ENCODE measurements at regions not wholly inside any gene's neighbourhood (a gene's known extent, or its start where the extent isn't known, plus 50 kb on each side); places are given as distances from the start of the nearest gene placed in this dataset.

- intact Hi-C loops (cut with micrococcal nuclease) = no loop called here
- Mint-ChIP-seq H3K4me3 (no peak overlapping the region), H3K36me3 (ENCODE audit: low read depth) (no peaks in the 10 kb centered on the region), H3K9me3 (no peaks in the 10 kb centered on the region), H3K4me1 (ENCODE audit: low read depth) (peaks cover 7% of the 10 kb centered on the region), H3K27ac (no peak overlapping the region), H3K27me3 (peaks cover 1% of the 10 kb centered on the region)
Measured at GRCh38 chr3:117400303-117400702, 690.7 kb downstream of the TUSC7 start.

GRCh38 chr3:117404141-117404540, 694.6 kb downstream of the TUSC7 start:
- Mint-ChIP-seq H3K4me1 (ENCODE audit: low read depth) (peaks cover 7% of the 10 kb centered on the region), H3K36me3 (ENCODE audit: low read depth) (no peaks in the 10 kb centered on the region), H3K27me3 (no peaks in the 10 kb centered on the region), H3K9me3 (peaks cover 4% of the 10 kb centered on the region), H3K27ac (no peak overlapping the region), H3K4me3 (no peak overlapping the region)
- intact Hi-C loops (cut with micrococcal nuclease) = no loop called here

GRCh38 chr3:117404730-117405129, 695.2 kb downstream of the TUSC7 start:
- H3K4me1 Mint-ChIP-seq (ENCODE audit: low read depth) = peaks cover 7% of the 10 kb centered on the region
- peaks cover 8% of the 10 kb centered on the region for H3K9me3 Mint-ChIP-seq
- H3K27me3 Mint-ChIP-seq = no peaks in the 10 kb centered on the region
- intact Hi-C loops (cut with micrococcal nuclease) = no loop called here
- no peak overlapping the region for H3K27ac Mint-ChIP-seq
- no peak overlapping the region for H3K4me3 Mint-ChIP-seq
- H3K36me3 Mint-ChIP-seq (ENCODE audit: low read depth) = no peaks in the 10 kb centered on the region

GRCh38 chr3:117405359-117405758, 695.8 kb downstream of the TUSC7 start:
- no peak overlapping the region for H3K27ac Mint-ChIP-seq
- no peaks in the 10 kb centered on the region for H3K27me3 Mint-ChIP-seq
- no peak overlapping the region for H3K4me3 Mint-ChIP-seq
- peaks cover 8% of the 10 kb centered on the region for H3K9me3 Mint-ChIP-seq
- no peaks in the 10 kb centered on the region for H3K36me3 Mint-ChIP-seq (ENCODE audit: low read depth)
- intact Hi-C loops (cut with micrococcal nuclease) = no loop called here
- H3K4me1 Mint-ChIP-seq (ENCODE audit: low read depth) = peaks cover 7% of the 10 kb centered on the region

GRCh38 chr3:117407317-117407716, 697.7 kb downstream of the TUSC7 start:
- H3K4me3 Mint-ChIP-seq = no peak overlapping the region
- intact Hi-C loops (cut with micrococcal nuclease) = no loop called here
- peaks cover 8% of the 10 kb centered on the region for H3K9me3 Mint-ChIP-seq
- H3K27me3 Mint-ChIP-seq = no peaks in the 10 kb centered on the region
- H3K4me1 Mint-ChIP-seq (ENCODE audit: low read depth) = peaks cover 12% of the 10 kb centered on the region
- H3K36me3 Mint-ChIP-seq (ENCODE audit: low read depth) = no peaks in the 10 kb centered on the region
- no peak overlapping the region for H3K27ac Mint-ChIP-seq

- H3K27ac Mint-ChIP-seq = no peak overlapping the region
- H3K4me1 Mint-ChIP-seq (ENCODE audit: low read depth) = peaks cover 17% of the 10 kb centered on the region
- peaks cover 8% of the 10 kb centered on the region for H3K9me3 Mint-ChIP-seq
- no peaks in the 10 kb centered on the region for H3K36me3 Mint-ChIP-seq (ENCODE audit: low read depth)
- intact Hi-C loops (cut with micrococcal nuclease) = no loop called here
- no peaks in the 10 kb centered on the region for H3K27me3 Mint-ChIP-seq
- no peak overlapping the region for H3K4me3 Mint-ChIP-seq
Measured at GRCh38 chr3:117408811-117409210, 699.2 kb downstream of the TUSC7 start.

- Mint-ChIP-seq H3K36me3 (ENCODE audit: low read depth) (no peaks in the 10 kb centered on the region), H3K4me1 (ENCODE audit: low read depth) (peaks cover 17% of the 10 kb centered on the region), H3K9me3 (peaks cover 8% of the 10 kb centered on the region), H3K27me3 (no peaks in the 10 kb centered on the region), H3K4me3 (no peak overlapping the region), H3K27ac (no peak overlapping the region)
- intact Hi-C loops (cut with micrococcal nuclease) = no loop called here
Measured at GRCh38 chr3:117409256-117409655, 699.7 kb downstream of the TUSC7 start.

- H3K4me3 Mint-ChIP-seq = no peak overlapping the region
- peaks cover 8% of the 10 kb centered on the region for H3K9me3 Mint-ChIP-seq
- no peaks in the 10 kb centered on the region for H3K27me3 Mint-ChIP-seq
- no peak overlapping the region for H3K27ac Mint-ChIP-seq
- H3K36me3 Mint-ChIP-seq (ENCODE audit: low read depth) = no peaks in the 10 kb centered on the region
- intact Hi-C loops (cut with micrococcal nuclease) = no loop called here
- peaks cover 12% of the 10 kb centered on the region for H3K4me1 Mint-ChIP-seq (ENCODE audit: low read depth)
Measured at GRCh38 chr3:117409701-117410459, 700.3 kb downstream of the TUSC7 start.

- H3K27me3 Mint-ChIP-seq = no peaks in the 10 kb centered on the region
- peaks cover 8% of the 10 kb centered on the region for H3K9me3 Mint-ChIP-seq
- H3K36me3 Mint-ChIP-seq (ENCODE audit: low read depth) = no peaks in the 10 kb centered on the region
- H3K4me1 Mint-ChIP-seq (ENCODE audit: low read depth) = peaks cover 10% of the 10 kb centered on the region
- intact Hi-C loops (cut with micrococcal nuclease) = no loop called here
- H3K27ac Mint-ChIP-seq = no peak overlapping the region
- no peak overlapping the region for H3K4me3 Mint-ChIP-seq
Measured at GRCh38 chr3:117411971-117412370, 702.4 kb downstream of the TUSC7 start.

GRCh38 chr3:117417411-117417810, 707.8 kb downstream of the TUSC7 start:
- H3K4me3 Mint-ChIP-seq = no peak overlapping the region
- peaks cover 3% of the 10 kb centered on the region for H3K4me1 Mint-ChIP-seq (ENCODE audit: low read depth)
- no peaks in the 10 kb centered on the region for H3K9me3 Mint-ChIP-seq
- H3K27ac Mint-ChIP-seq = no peak overlapping the region
- intact Hi-C loops (cut with micrococcal nuclease) = no loop called here
- no peaks in the 10 kb centered on the region for H3K36me3 Mint-ChIP-seq (ENCODE audit: low read depth)
- no peaks in the 10 kb centered on the region for H3K27me3 Mint-ChIP-seq

GRCh38 chr3:117427081-117427480, 717.5 kb downstream of the TUSC7 start:
- no peaks in the 10 kb centered on the region for H3K27me3 Mint-ChIP-seq
- no peaks in the 10 kb centered on the region for H3K36me3 Mint-ChIP-seq (ENCODE audit: low read depth)
- no peak overlapping the region for H3K4me3 Mint-ChIP-seq
- H3K27ac Mint-ChIP-seq = peak overlapping the region; percentile 26
- H3K4me1 Mint-ChIP-seq (ENCODE audit: low read depth) = peaks cover 10% of the 10 kb centered on the region
- H3K9me3 Mint-ChIP-seq = no peaks in the 10 kb centered on the region
- intact Hi-C loops (cut with micrococcal nuclease) = no loop called here

- H3K27ac Mint-ChIP-seq = no peak overlapping the region
- no peaks in the 10 kb centered on the region for H3K9me3 Mint-ChIP-seq
- no peak overlapping the region for H3K4me3 Mint-ChIP-seq
- H3K36me3 Mint-ChIP-seq (ENCODE audit: low read depth) = no peaks in the 10 kb centered on the region
- peaks cover 5% of the 10 kb centered on the region for H3K4me1 Mint-ChIP-seq (ENCODE audit: low read depth)
- intact Hi-C loops (cut with micrococcal nuclease) = no loop called here
- no peaks in the 10 kb centered on the region for H3K27me3 Mint-ChIP-seq
Measured at GRCh38 chr3:117433427-117433826, 723.8 kb downstream of the TUSC7 start.

GRCh38 chr3:117434661-117435412, 725.3 kb downstream of the TUSC7 start:
- Mint-ChIP-seq H3K27me3 (no peaks in the 10 kb centered on the region), H3K9me3 (no peaks in the 10 kb centered on the region), H3K27ac (no peak overlapping the region), H3K4me1 (ENCODE audit: low read depth) (peaks cover 8% of the 10 kb centered on the region), H3K4me3 (no peak overlapping the region), H3K36me3 (ENCODE audit: low read depth) (no peaks in the 10 kb centered on the region)
- intact Hi-C loops (cut with micrococcal nuclease) = loop anchor here (5.0 kb wide), 1 partner anchor 413 kb away; no protein-coding TSS in a partner anchor

GRCh38 chr3:117435506-117435905, 725.9 kb downstream of the TUSC7 start:
- intact Hi-C loops (cut with micrococcal nuclease) = loop anchor here (5.0 kb wide), 1 partner anchor 413 kb away; no protein-coding TSS in a partner anchor
- Mint-ChIP-seq H3K27me3 (no peaks in the 10 kb centered on the region), H3K4me3 (no peak overlapping the region), H3K9me3 (no peaks in the 10 kb centered on the region), H3K36me3 (ENCODE audit: low read depth) (no peaks in the 10 kb centered on the region), H3K27ac (no peak overlapping the region), H3K4me1 (ENCODE audit: low read depth) (peaks cover 14% of the 10 kb centered on the region)
